Stimulated activated memory B cell treated with anti-CD40 and anti-IgM and Interleukin-4, amounts not matched to agents 10 μg/mL and 1 μg/mL and 100 μg/mL, for 72 hours (primary cell): ENCODE measurements at regions not wholly inside any gene's neighbourhood (a gene's known extent, or its start where the extent isn't known, plus 50 kb on each side); places are given as distances from the start of the nearest gene placed in this dataset.
"Not testable (repeated sequence)": the region's sequence is repeated elsewhere in the genome, so short reads cannot be mapped to it uniquely, and the experiment has no call there.

Source experiments
- ATAC-seq: fragments of 150-1000 bp; cut with Tn5 transposase; 2 replicates; pipeline ENCODE4 v1.10.0; 2021
- H3K27ac Mint-ChIP-seq: one replicate; pipeline ENCODE4 v1.8.0; 2022; ENCODE audit warnings: mild to moderate bottlenecking, mixed read lengths
- H3K27me3 Mint-ChIP-seq: one replicate; pipeline ENCODE4 v1.8.0; 2022; ENCODE audit warnings: mixed read lengths
- H3K36me3 Mint-ChIP-seq: one replicate; pipeline ENCODE4 v1.8.0; 2022; ENCODE audit warnings: mixed read lengths
- H3K4me1 Mint-ChIP-seq: one replicate; pipeline ENCODE4 v1.8.0; 2022; ENCODE audit warnings: mixed read lengths
- H3K4me3 Mint-ChIP-seq: one replicate; pipeline ENCODE4 v1.8.0; 2022; ENCODE audit warnings: mild to moderate bottlenecking, moderate library complexity, mixed read lengths
- H3K9me3 Mint-ChIP-seq: one replicate; pipeline ENCODE4 v1.8.0; 2022; ENCODE audit warnings: mixed read lengths

GRCh38 chr1:166579557-166580501 is 259.4 kb upstream of the POGK start:
- ATAC-seq: no peak
- Mint-ChIP-seq H3K27me3 (peaks cover 20% of the 10 kb centered on the region), H3K27ac (no peak overlapping the region), H3K9me3 (peaks cover 2% of the 10 kb centered on the region), H3K36me3 (no peaks in the 10 kb centered on the region), H3K4me3 (no peak overlapping the region), H3K4me1 (no peaks in the 10 kb centered on the region)

DNA sequence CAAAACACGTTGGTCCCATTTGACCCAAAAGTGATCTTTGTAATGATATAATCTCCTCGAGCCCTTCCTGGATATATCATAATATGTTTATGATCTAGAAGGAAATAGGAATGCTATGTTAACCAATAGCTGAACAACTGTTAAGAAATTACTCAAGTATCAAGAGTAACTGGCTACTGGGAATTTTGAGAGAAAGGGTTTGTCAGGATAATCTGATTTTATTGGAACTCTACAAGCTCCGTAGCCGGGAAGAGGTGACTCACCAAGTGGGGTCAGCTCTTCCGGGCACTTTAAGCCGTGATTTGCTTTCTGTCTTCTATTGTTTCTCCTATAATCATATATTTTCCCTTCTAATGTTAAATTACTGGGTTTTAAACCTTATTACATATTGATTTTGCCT is 250.5 kb upstream of the POGK start:
- no peaks in the 10 kb centered on the region for H3K36me3 Mint-ChIP-seq
- H3K27me3 Mint-ChIP-seq: peaks cover 5% of the 10 kb centered on the region
- ATAC-seq: no peak
- no peaks in the 10 kb centered on the region for H3K4me1 Mint-ChIP-seq
- no peak overlapping the region for H3K27ac Mint-ChIP-seq
- H3K9me3 Mint-ChIP-seq: no peaks in the 10 kb centered on the region
- H3K4me3 Mint-ChIP-seq: no peak overlapping the region

GRCh38 chr1:166590161-166590560 is 249.1 kb upstream of the POGK start:
- no peaks in the 10 kb centered on the region for H3K36me3 Mint-ChIP-seq
- H3K27ac Mint-ChIP-seq: no peak overlapping the region
- no peaks in the 10 kb centered on the region for H3K4me1 Mint-ChIP-seq
- H3K9me3 Mint-ChIP-seq: no peaks in the 10 kb centered on the region
- H3K4me3 Mint-ChIP-seq: no peak overlapping the region
- ATAC-seq: no peak
- peaks cover 8% of the 10 kb centered on the region for H3K27me3 Mint-ChIP-seq

GRCh38 chr1:166594646-166595045 is 244.6 kb upstream of the POGK start:
- no peak overlapping the region for H3K4me3 Mint-ChIP-seq
- H3K9me3 Mint-ChIP-seq: no peaks in the 10 kb centered on the region
- no peaks in the 10 kb centered on the region for H3K4me1 Mint-ChIP-seq
- H3K27ac Mint-ChIP-seq: no peak overlapping the region
- ATAC-seq: no peak
- H3K36me3 Mint-ChIP-seq: no peaks in the 10 kb centered on the region
- peaks cover 19% of the 10 kb centered on the region for H3K27me3 Mint-ChIP-seq

- H3K36me3 Mint-ChIP-seq: no peaks in the 10 kb centered on the region
- no peak overlapping the region for H3K27ac Mint-ChIP-seq
- no peaks in the 10 kb centered on the region for H3K9me3 Mint-ChIP-seq
- no peak overlapping the region for H3K4me3 Mint-ChIP-seq
- ATAC-seq: no peak
- H3K4me1 Mint-ChIP-seq: no peaks in the 10 kb centered on the region
- H3K27me3 Mint-ChIP-seq: peaks cover 20% of the 10 kb centered on the region
These were observed 241.8 kb upstream of the POGK start for GRCh38 chr1:166597516-166597915.

- ATAC-seq: peak; percentile 34
- Mint-ChIP-seq H3K4me1 (no peaks in the 10 kb centered on the region), H3K36me3 (no peaks in the 10 kb centered on the region), H3K9me3 (no peaks in the 10 kb centered on the region), H3K27ac (no peak overlapping the region), H3K4me3 (no peak overlapping the region), H3K27me3 (peaks cover 12% of the 10 kb centered on the region)
These were observed 238.7 kb upstream of the POGK start for GRCh38 chr1:166600574-166600973.

- no peaks in the 10 kb centered on the region for H3K36me3 Mint-ChIP-seq
- no peaks in the 10 kb centered on the region for H3K4me1 Mint-ChIP-seq
- peaks cover 12% of the 10 kb centered on the region for H3K27me3 Mint-ChIP-seq
- no peak overlapping the region for H3K4me3 Mint-ChIP-seq
- no peak for ATAC-seq
- H3K27ac Mint-ChIP-seq: no peak overlapping the region
- H3K9me3 Mint-ChIP-seq: no peaks in the 10 kb centered on the region
These were observed 237.5 kb upstream of the POGK start for GRCh38 chr1:166601650-166602278.

- H3K27me3 Mint-ChIP-seq: peaks cover 12% of the 10 kb centered on the region
- H3K36me3 Mint-ChIP-seq, H3K4me3 Mint-ChIP-seq, H3K27ac Mint-ChIP-seq, H3K9me3 Mint-ChIP-seq, ATAC-seq, H3K4me1 Mint-ChIP-seq: not testable (repeated sequence)
These were observed 236.5 kb upstream of the POGK start for GRCh38 chr1:166602801-166603200.

DNA sequence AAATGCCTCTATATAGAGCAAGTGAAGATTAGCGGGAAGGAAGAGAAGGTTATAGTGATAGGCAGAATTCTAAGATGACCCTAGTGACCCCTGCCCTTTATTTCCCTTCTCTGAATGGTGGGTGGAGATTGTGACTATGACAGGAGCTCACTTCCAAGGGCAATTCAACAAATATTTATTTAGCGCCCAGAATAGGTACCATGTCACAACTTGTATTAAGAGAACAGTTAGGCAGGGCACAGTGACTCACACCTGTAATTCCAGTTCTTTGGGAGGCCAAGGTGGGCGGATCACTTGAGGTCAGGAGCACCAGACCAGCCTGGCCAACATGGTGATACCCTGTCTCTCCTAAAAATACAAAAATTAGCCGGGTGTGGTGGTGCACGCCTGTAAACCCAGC is 236.0 kb upstream of the POGK start:
- peaks cover 12% of the 10 kb centered on the region for H3K27me3 Mint-ChIP-seq
- no peak overlapping the region for H3K27ac Mint-ChIP-seq
- no peak overlapping the region for H3K4me3 Mint-ChIP-seq
- H3K9me3 Mint-ChIP-seq: no peaks in the 10 kb centered on the region
- no peaks in the 10 kb centered on the region for H3K4me1 Mint-ChIP-seq
- no peak for ATAC-seq
- H3K36me3 Mint-ChIP-seq: no peaks in the 10 kb centered on the region

DNA sequence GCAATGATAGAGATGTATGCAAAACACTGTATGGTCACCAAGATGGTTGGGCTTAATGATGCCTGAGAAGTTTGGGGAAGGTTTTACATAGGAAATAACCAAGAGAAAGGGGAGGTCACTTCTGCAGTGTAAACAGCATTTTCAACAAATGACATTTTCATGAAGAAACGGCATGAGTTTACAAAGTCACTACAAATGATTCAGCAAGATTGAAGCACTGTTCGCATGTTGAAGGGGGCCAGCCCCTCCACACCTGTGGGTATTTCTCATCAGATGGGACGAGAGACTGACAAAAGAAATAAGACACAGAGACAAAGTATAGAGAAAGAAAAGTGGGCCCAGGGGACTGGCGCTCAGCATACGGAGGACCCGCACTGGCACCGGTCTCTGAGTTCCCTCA is 234.1 kb upstream of the POGK start:
- Mint-ChIP-seq H3K4me1 (no peaks in the 10 kb centered on the region), H3K4me3 (no peak overlapping the region), H3K27me3 (no peaks in the 10 kb centered on the region), H3K36me3 (no peaks in the 10 kb centered on the region), H3K9me3 (no peaks in the 10 kb centered on the region), H3K27ac (no peak overlapping the region)
- ATAC-seq: no peak

DNA sequence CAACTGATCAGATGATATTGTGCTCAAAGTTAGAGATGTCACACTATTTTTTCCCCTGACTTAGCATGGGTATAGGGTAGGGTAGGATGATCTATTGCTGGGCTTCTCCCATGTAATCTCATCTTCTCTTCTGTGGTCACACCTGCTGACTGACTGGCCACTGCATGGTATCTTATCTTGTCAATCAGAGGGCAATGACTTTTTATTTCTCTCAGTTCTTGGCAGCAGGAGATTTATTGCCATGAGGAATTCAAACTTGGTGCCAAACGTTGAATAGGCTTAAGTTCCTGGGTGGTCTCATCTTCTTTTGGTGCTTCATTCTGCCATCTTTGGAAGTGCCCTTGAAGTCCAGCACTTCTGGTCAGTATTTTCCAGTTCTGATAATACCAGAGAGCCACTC is 226.4 kb upstream of the POGK start:
- no peak for ATAC-seq
- H3K4me1 Mint-ChIP-seq: no peaks in the 10 kb centered on the region
- no peak overlapping the region for H3K4me3 Mint-ChIP-seq
- peaks cover under 1% of the 10 kb centered on the region for H3K27me3 Mint-ChIP-seq
- H3K27ac Mint-ChIP-seq: no peak overlapping the region
- no peaks in the 10 kb centered on the region for H3K9me3 Mint-ChIP-seq
- no peaks in the 10 kb centered on the region for H3K36me3 Mint-ChIP-seq

GRCh38 chr1:166616206-166616605 is 223.1 kb upstream of the POGK start:
- H3K4me1 Mint-ChIP-seq: no peaks in the 10 kb centered on the region
- no peaks in the 10 kb centered on the region for H3K9me3 Mint-ChIP-seq

GRCh38 chr1:166626711-166627110 is 212.6 kb upstream of the POGK start:
- Mint-ChIP-seq H3K4me3 (no peak overlapping the region), H3K9me3 (no peaks in the 10 kb centered on the region), H3K36me3 (no peaks in the 10 kb centered on the region), H3K27me3 (peaks cover 15% of the 10 kb centered on the region), H3K4me1 (no peaks in the 10 kb centered on the region), H3K27ac (no peak overlapping the region)
- ATAC-seq: no peak

More at GRCh38 chr1:166616206-166616605, 223.1 kb upstream of the POGK start:
- ATAC-seq: no peak
- no peak overlapping the region for H3K27ac Mint-ChIP-seq
- no peak overlapping the region for H3K4me3 Mint-ChIP-seq
- H3K36me3 Mint-ChIP-seq: no peaks in the 10 kb centered on the region
- H3K27me3 Mint-ChIP-seq: peaks cover 24% of the 10 kb centered on the region

DNA sequence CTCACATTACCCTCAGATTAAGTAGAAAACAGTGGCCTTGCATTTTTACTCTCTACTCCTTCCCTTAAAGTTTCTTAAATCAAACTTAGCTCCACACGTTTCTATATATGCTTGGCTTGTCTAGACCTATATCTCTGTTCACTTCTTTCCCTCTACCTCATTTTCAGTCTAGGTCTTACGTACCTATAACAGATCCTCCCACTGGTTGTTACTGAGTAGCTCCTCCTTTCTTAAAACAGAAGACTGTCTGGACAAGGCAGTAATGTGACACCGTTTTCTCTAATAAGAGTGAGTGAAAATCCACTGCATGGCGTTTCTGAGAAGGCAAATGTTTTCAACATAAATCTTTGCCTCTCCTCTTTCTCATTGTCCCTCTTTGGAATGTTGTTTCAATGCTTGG is 211.7 kb upstream of the POGK start:
- H3K36me3 Mint-ChIP-seq: no peaks in the 10 kb centered on the region
- H3K9me3 Mint-ChIP-seq: no peaks in the 10 kb centered on the region
- H3K4me1 Mint-ChIP-seq: no peaks in the 10 kb centered on the region
- H3K4me3 Mint-ChIP-seq: no peak overlapping the region
- peaks cover 13% of the 10 kb centered on the region for H3K27me3 Mint-ChIP-seq
- H3K27ac Mint-ChIP-seq: no peak overlapping the region
- ATAC-seq: no peak

- Mint-ChIP-seq H3K27me3 (peaks cover 6% of the 10 kb centered on the region), H3K9me3 (no peaks in the 10 kb centered on the region), H3K27ac (no peak overlapping the region), H3K36me3 (no peaks in the 10 kb centered on the region), H3K4me1 (no peaks in the 10 kb centered on the region), H3K4me3 (no peak overlapping the region)
- ATAC-seq: no peak
These were observed 211.0 kb upstream of the POGK start for GRCh38 chr1:166628259-166628658.

DNA sequence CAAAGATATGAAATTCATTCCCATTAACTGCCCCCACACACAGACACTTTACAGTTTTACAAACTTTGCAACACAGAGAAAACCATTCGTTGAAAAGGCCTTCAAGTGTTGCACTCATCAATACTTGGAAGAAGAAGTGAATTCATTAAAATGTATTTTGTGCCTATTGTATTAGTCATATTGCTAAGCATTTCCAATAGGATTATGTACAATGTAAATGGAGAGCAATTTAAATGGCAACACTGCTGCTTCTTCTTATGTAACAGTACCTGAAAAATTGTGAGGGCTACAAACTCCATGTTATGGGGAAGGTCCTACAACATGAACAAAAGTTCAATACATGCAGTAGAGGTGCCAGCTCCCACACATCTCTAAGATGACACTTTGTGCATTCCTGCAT is 209.3 kb upstream of the POGK start:
- H3K36me3 Mint-ChIP-seq: no peaks in the 10 kb centered on the region
- no peaks in the 10 kb centered on the region for H3K9me3 Mint-ChIP-seq
- ATAC-seq: no peak
- no peak overlapping the region for H3K4me3 Mint-ChIP-seq
- H3K27ac Mint-ChIP-seq: no peak overlapping the region
- H3K4me1 Mint-ChIP-seq: no peaks in the 10 kb centered on the region
- peaks cover 7% of the 10 kb centered on the region for H3K27me3 Mint-ChIP-seq
